ENCODE measurements at regions not wholly inside any gene's neighbourhood (a gene's known extent, or its start where the extent isn't known, plus 50 kb on each side); places are given as distances from the start of the nearest gene placed in this dataset.

DNA sequence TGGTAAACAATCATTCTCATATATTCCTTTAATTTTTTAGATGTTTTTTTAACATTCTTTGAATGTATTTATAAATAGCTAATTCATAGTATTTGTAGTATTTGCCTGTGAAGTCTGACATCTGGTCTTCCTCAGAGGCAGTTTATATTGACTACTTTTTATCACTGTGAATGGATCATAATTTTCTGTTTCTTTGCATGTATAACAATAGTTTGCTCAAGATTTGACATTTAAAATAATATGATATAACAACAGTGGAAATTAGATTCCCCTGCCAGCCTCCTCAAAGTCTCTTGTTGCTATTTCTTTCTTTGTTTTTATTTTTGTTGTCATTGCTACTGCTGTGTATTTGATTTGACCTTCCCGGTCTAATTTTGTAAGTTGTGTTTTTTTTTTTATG is 297.0 kb upstream of the PCDH20 start:
- Histone ChIP-seq H3K9me3 (ENCODE audit: control insufficient read depth in 1 of 2, insufficient read depth in 1 of 2, low read depth in 1 of 2, low read length in 2 of 2) (no peaks in the 10 kb centered on the region), H3K27me3 (ENCODE audit: insufficient read depth, low read length) (no peaks in the 10 kb centered on the region), H3K9ac (ENCODE audit: low read length) (no peak overlapping the region), H3K4me3 (replicated peaks in 1 of 2; ENCODE audit: low read depth in 1 of 2, low read length in 2 of 2) (no peak overlapping the region), H2AFZ (ENCODE audit: low read depth, low read length, poor library complexity, severe bottlenecking) (no peak overlapping the region), H3K4me1 (ENCODE audit: control insufficient read depth in 1 of 2, insufficient read depth in 2 of 2, low read length in 2 of 2) (no peaks in the 10 kb centered on the region), H3K9me2 (ENCODE audit: insufficient read depth) (no peaks in the 10 kb centered on the region), H3K4me2 (ENCODE audit: low read length) (no peak overlapping the region), H3K27ac (ENCODE audit: low read depth, low read length) (no peak overlapping the region), H3K79me2 (ENCODE audit: insufficient read depth, low read length) (no peaks in the 10 kb centered on the region), H3K36me3 (ENCODE audit: control insufficient read depth in 1 of 2, insufficient read depth in 2 of 2, low read length in 2 of 2) (no peaks in the 10 kb centered on the region), H4K20me1 (ENCODE audit: insufficient read depth) (no peaks in the 10 kb centered on the region)
- ChIA-PET POLR2A (no interaction called here), CTCF (no interaction called here), RAD21 (ENCODE audit: low non-redundant PET in 1 of 2, low total read pairs in 2 of 2, uncharacterized antibody in 2 of 2, unreplicated experiment in 2 of 2) (no interaction called here)
- intact Hi-C loops (cut with micrococcal nuclease) = no loop called here
- no peak for TF ChIP-seq CBX3 (IDR thresholded peaks at IDR 0.05; ENCODE audit: low read depth)
- no peak for TF ChIP-seq RAD21 (IDR thresholded peaks at IDR 0.05; ENCODE audit: low read depth)
- TF ChIP-seq ZNF274 (IDR thresholded peaks at IDR 0.05; ENCODE audit: low read depth, low read length) = no peak
- TF ChIP-seq, protein P1, sequence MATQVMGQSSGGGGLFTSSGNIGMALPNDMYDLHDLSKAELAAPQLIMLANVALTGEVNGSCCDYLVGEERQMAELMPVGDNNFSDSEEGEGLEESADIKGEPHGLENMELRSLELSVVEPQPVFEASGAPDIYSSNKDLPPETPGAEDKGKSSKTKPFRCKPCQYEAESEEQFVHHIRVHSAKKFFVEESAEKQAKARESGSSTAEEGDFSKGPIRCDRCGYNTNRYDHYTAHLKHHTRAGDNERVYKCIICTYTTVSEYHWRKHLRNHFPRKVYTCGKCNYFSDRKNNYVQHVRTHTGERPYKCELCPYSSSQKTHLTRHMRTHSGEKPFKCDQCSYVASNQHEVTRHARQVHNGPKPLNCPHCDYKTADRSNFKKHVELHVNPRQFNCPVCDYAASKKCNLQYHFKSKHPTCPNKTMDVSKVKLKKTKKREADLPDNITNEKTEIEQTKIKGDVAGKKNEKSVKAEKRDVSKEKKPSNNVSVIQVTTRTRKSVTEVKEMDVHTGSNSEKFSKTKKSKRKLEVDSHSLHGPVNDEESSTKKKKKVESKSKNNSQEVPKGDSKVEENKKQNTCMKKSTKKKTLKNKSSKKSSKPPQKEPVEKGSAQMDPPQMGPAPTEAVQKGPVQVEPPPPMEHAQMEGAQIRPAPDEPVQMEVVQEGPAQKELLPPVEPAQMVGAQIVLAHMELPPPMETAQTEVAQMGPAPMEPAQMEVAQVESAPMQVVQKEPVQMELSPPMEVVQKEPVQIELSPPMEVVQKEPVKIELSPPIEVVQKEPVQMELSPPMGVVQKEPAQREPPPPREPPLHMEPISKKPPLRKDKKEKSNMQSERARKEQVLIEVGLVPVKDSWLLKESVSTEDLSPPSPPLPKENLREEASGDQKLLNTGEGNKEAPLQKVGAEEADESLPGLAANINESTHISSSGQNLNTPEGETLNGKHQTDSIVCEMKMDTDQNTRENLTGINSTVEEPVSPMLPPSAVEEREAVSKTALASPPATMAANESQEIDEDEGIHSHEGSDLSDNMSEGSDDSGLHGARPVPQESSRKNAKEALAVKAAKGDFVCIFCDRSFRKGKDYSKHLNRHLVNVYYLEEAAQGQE (IDR thresholded peaks at IDR 0.05; ENCODE audit: low read depth) = no peak
- no peak for TF ChIP-seq EZH2phosphoT487 (IDR thresholded peaks at IDR 0.05; ENCODE audit: borderline replicate concordance)
- TF ChIP-seq ELF1 (IDR thresholded peaks at IDR 0.05; ENCODE audit: borderline replicate concordance, low read depth) = no peak
- no peak for TF ChIP-seq SP1 (IDR thresholded peaks at IDR 0.05; ENCODE audit: low read depth)
- no peak for TF ChIP-seq SRF (IDR thresholded peaks at IDR 0.05; ENCODE audit: low read depth)
- TF ChIP-seq CEBPB (IDR thresholded peaks at IDR 0.05; ENCODE audit: low read depth) = no peak
- no peak for TF ChIP-seq TCF7L2 (IDR thresholded peaks at IDR 0.05; ENCODE audit: borderline replicate concordance, extremely low read depth, insufficient read depth, insufficient read length)
- TF ChIP-seq JUND (IDR thresholded peaks at IDR 0.05) = no peak
- TF ChIP-seq, protein P2, sequence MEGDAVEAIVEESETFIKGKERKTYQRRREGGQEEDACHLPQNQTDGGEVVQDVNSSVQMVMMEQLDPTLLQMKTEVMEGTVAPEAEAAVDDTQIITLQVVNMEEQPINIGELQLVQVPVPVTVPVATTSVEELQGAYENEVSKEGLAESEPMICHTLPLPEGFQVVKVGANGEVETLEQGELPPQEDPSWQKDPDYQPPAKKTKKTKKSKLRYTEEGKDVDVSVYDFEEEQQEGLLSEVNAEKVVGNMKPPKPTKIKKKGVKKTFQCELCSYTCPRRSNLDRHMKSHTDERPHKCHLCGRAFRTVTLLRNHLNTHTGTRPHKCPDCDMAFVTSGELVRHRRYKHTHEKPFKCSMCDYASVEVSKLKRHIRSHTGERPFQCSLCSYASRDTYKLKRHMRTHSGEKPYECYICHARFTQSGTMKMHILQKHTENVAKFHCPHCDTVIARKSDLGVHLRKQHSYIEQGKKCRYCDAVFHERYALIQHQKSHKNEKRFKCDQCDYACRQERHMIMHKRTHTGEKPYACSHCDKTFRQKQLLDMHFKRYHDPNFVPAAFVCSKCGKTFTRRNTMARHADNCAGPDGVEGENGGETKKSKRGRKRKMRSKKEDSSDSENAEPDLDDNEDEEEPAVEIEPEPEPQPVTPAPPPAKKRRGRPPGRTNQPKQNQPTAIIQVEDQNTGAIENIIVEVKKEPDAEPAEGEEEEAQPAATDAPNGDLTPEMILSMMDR (IDR thresholded peaks at IDR 0.05 in 2 of 3, conservative IDR thresholded peaks at IDR 0.05 in 1 of 3; ENCODE audit: borderline replicate concordance in 1 of 3, insufficient read depth in 1 of 3, low read depth in 2 of 3, low read length in 2 of 3) = no peak
- TF ChIP-seq SIN3A (IDR thresholded peaks at IDR 0.05; ENCODE audit: low read depth) = no peak
- TF ChIP-seq YY1 (IDR thresholded peaks at IDR 0.05; ENCODE audit: extremely low read depth, insufficient replicate concordance, low read depth, low read length) = no peak
- no peak for TF ChIP-seq ZFX (IDR thresholded peaks at IDR 0.05)
- TF ChIP-seq FOSL1 (IDR thresholded peaks at IDR 0.05; ENCODE audit: low read depth) = no peak
- no peak for TF ChIP-seq EZH2 (IDR thresholded peaks at IDR 0.05)
- TF ChIP-seq, protein P3, sequence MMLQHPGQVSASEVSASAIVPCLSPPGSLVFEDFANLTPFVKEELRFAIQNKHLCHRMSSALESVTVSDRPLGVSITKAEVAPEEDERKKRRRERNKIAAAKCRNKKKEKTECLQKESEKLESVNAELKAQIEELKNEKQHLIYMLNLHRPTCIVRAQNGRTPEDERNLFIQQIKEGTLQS (IDR thresholded peaks at IDR 0.05) = no peak
- TF ChIP-seq POLR2A (IDR thresholded peaks at IDR 0.05; ENCODE audit: borderline replicate concordance, extremely low read depth, insufficient read depth, insufficient read length) = no peak
- TF ChIP-seq EGR1 (IDR thresholded peaks at IDR 0.05; ENCODE audit: low read depth) = no peak
- no peak for ATAC-seq
- no TSS peak for BruUV-seq (replicated peaks)
- DNase-seq (ENCODE audit: low read depth, low spot score) = no peak

Data from HCT116 (cell line).